ENCODE measurements at regions not wholly inside any gene's neighbourhood (a gene's known extent, or its start where the extent isn't known, plus 50 kb on each side); places are given as distances from the start of the nearest gene placed in this dataset.

GRCh38 chr6:4322846-4323309 lies 187.5 kb upstream of the ECI2 start (continued):
- TF ChIP-seq MGA (IDR thresholded peaks at IDR 0.05): peak; percentile 28; the same call in 1 of the 2 replicates
- no peak for TF ChIP-seq ZNF280A (IDR thresholded peaks at IDR 0.05; ENCODE audit: low read depth, partially characterized antibody)
- TF ChIP-seq ZNF347 (CRISPR knock-in tag; IDR thresholded peaks at IDR 0.05; ENCODE audit: low read depth): no peak
- no peak for TF ChIP-seq PTRF (tag; IDR thresholded peaks at IDR 0.05)
- 0 out of 2 replicates have a peak, but pooled peaks have one; percentile 21 for TF ChIP-seq NBN (IDR thresholded peaks at IDR 0.05; ENCODE audit: low read depth)
- no peak for TF ChIP-seq ZNF408 (CRISPR knock-in tag; IDR thresholded peaks at IDR 0.05; ENCODE audit: low read depth)
- TF ChIP-seq HMG20A (CRISPR knock-in tag; conservative IDR thresholded peaks at IDR 0.05): no peak
- no peak for TF ChIP-seq BCLAF1 (IDR thresholded peaks at IDR 0.05; ENCODE audit: borderline replicate concordance in 1 of 2, control insufficient read depth in 1 of 2, low read depth in 2 of 2, low read length in 1 of 2)

Measured in K562 (cell line).